B cell (primary cell): ENCODE measurements at regions not wholly inside any gene's neighbourhood (a gene's known extent, or its start where the extent isn't known, plus 50 kb on each side); places are given as distances from the start of the nearest gene placed in this dataset.

Experiments used
- ATAC-seq: fragments of 200-7000 bp; cut with Tn5 transposase; one replicate; pipeline ENCODE4 v1.10.0; 2021; ENCODE audit warnings: low read depth, mild to moderate bottlenecking, moderate number of reproducible peaks, moderate library complexity
- CTCF ChIA-PET: fragments of 350-600 bp; sonication (Branson Sonifier 250); formaldehyde crosslinking; loops from one replicate; lab custom pipeline; 2021; ENCODE audit warnings: antibody characterized with exemption, inconsistent platforms; lab: Charles Lee
- POLR2A ChIA-PET: fragments of 350-600 bp; sonication (Branson Sonifier 250); formaldehyde crosslinking; loops from one replicate; lab custom pipeline; 2021; ENCODE audit warnings: antibody characterized with exemption; lab: Charles Lee
- DNase-seq: peaks from one replicate; pipeline ENCODE4 v3.0.0; 2013
- H2AFZ ChIP-seq: 2 replicates; pipeline ENCODE4 v1.6.1; 2012; ENCODE audit warnings: mild to moderate bottlenecking, low read depth, low read length; ENCODE audit not compliant: insufficient read depth, poor library complexity, severe bottlenecking
- H3K27ac ChIP-seq, 2 donors: 1 replicate in 1 of 2; 2 replicates in 1 of 2; pipeline ENCODE4 v1.5.1; 2012 to 2013; ENCODE audit warnings: low read length in 2 of 2, mild to moderate bottlenecking in 2 of 2, moderate library complexity in 1 of 2
- H3K27me3 ChIP-seq, 4 experiments: fragments of 200-600 bp in 1 of 4; sonication (generic) in 1 of 4; replicated peaks in 1 of 4; 1 replicate in 2 of 4; 2 replicates in 2 of 4; pipeline versions ENCODE4 v1.6.1 to v1.7.0; 2013 to 2016; ENCODE audit warnings: low read length in 3 of 4, mild to moderate bottlenecking in 2 of 4, mixed read lengths in 1 of 4, moderate library complexity in 1 of 4; ENCODE audit not compliant: insufficient read depth in 4 of 4, control insufficient read depth in 3 of 4; ENCODE audit errors: control extremely low read depth in 1 of 4
- H3K36me3 ChIP-seq, 2 experiments: replicated peaks in 1 of 2; 1 replicate in 1 of 2; 2 replicates in 1 of 2; pipeline versions ENCODE4 v1.6.1 to v1.7.1; 2013; ENCODE audit warnings: low read length in 1 of 2; ENCODE audit not compliant: insufficient read depth in 2 of 2, control insufficient read depth in 1 of 2; ENCODE audit errors: control extremely low read depth in 1 of 2, extremely low read depth in 1 of 2
- H3K4me1 ChIP-seq, 2 donors: fragments of 200-600 bp in 1 of 2; sonication (generic) in 1 of 2; 1 replicate in 1 of 2; 2 replicates in 1 of 2; pipeline versions ENCODE4 v1.5.1 to v1.6.1; 2013 to 2017; ENCODE audit warnings: low read length in 2 of 2; ENCODE audit not compliant: control insufficient read depth in 2 of 2, insufficient read depth in 2 of 2
- H3K4me2 ChIP-seq: replicated peaks from 2 replicates; pipeline ENCODE3; 2012; ENCODE audit warnings: mild to moderate bottlenecking, low read depth, low read length; ENCODE audit not compliant: poor library complexity, severe bottlenecking
- H3K4me3 ChIP-seq, 5 experiments: fragments of 200-600 bp in 1 of 5; sonication (generic) in 1 of 5; 1 replicate in 3 of 5; 2 replicates in 2 of 5; pipeline versions ENCODE4 v1.5.1 to v1.7.0; 2011 to 2016; ENCODE audit warnings: low read length in 4 of 5, mild to moderate bottlenecking in 4 of 5, low read depth in 2 of 5, control low read depth in 1 of 5, moderate library complexity in 1 of 5; ENCODE audit not compliant: insufficient read depth in 1 of 5; ENCODE audit errors: control extremely low read depth in 1 of 5, extremely low read depth in 1 of 5
- H3K79me2 ChIP-seq: fragments of 200-600 bp; sonication (generic); one replicate; pipeline ENCODE4 v1.6.0; 2016; ENCODE audit warnings: low read length; ENCODE audit not compliant: control insufficient read depth, insufficient read depth
- H3K9ac ChIP-seq: fragments of 200-600 bp; sonication (generic); 2 replicates; pipeline ENCODE4 v1.6.1; 2017; ENCODE audit warnings: mild to moderate bottlenecking, low read length, moderate library complexity
- H3K9me3 ChIP-seq, 3 donors: one replicate each; pipeline versions ENCODE4 v1.6.1 to v1.7.1; 2013; ENCODE audit warnings: low read length in 2 of 3; ENCODE audit not compliant: control insufficient read depth in 2 of 3, insufficient read depth in 1 of 3; ENCODE audit errors: control extremely low read depth in 1 of 3
- H4K20me1 ChIP-seq: 2 replicates; pipeline ENCODE4 v1.6.0; 2012; ENCODE audit warnings: mild to moderate bottlenecking, low read length; ENCODE audit not compliant: insufficient read depth, control insufficient read depth, poor library complexity, severe bottlenecking
- H3K27ac Mint-ChIP-seq: one replicate; pipeline ENCODE4 v1.8.0; 2021; ENCODE audit warnings: mixed read lengths
- H3K27me3 Mint-ChIP-seq: one replicate; pipeline ENCODE4 v1.8.0; 2021; ENCODE audit warnings: mixed read lengths
- H3K4me1 Mint-ChIP-seq: one replicate; pipeline ENCODE4 v1.8.0; 2021; ENCODE audit warnings: mixed read lengths
- H3K4me3 Mint-ChIP-seq: one replicate; pipeline ENCODE4 v1.8.0; 2021; ENCODE audit warnings: mixed read lengths
- H3K9me3 Mint-ChIP-seq: one replicate; pipeline ENCODE4 v1.8.0; 2022; ENCODE audit warnings: mixed read lengths; ENCODE audit not compliant: insufficient read depth
- CTCF ChIP-seq: fragments of 200-600 bp; IDR thresholded peaks from one replicate; pipeline ENCODE4 v1.8.0; 2022; ENCODE audit warnings: antibody characterized with exemption, mild to moderate bottlenecking
- EZH2 ChIP-seq: IDR thresholded peaks from 2 replicates; pipeline ENCODE4 v1.6.1; 2012; ENCODE audit warnings: borderline replicate concordance, low read depth, mild to moderate bottlenecking, moderate library complexity, low read length; ENCODE audit not compliant: insufficient read depth, poor library complexity, severe bottlenecking
- WGBS: methylation state at CpG from one replicate; pipeline ENCODE4 v1.1.5; 2013; ENCODE audit warnings: missing lambda C conversion rate; ENCODE audit not compliant: insufficient coverage; 5-methylcytosine and 5-hydroxymethylcytosine counted together
- intact Hi-C: fragments of 100-400 bp; cut with micrococcal nuclease; formaldehyde crosslinking; loops from one replicate; pipeline ENCODE4 v1.10.0; 2022

GRCh38 chr6:141965016-141965545 is 167.6 kb upstream of the GJE1 start:
- ATAC-seq, result no peak
- H3K36me3 ChIP-seq, result no peaks in the 10 kb centered on the region
- Mint-ChIP-seq H3K4me1 (no peaks in the 10 kb centered on the region), H3K27ac (no peak overlapping the region), H3K9me3 (no peaks in the 10 kb centered on the region), H3K4me3 (no peak overlapping the region), H3K27me3 (no peaks in the 10 kb centered on the region)
- no peak overlapping the region for H3K27ac ChIP-seq
- H2AFZ ChIP-seq, result no peak overlapping the region
- no peaks in the 10 kb centered on the region for H3K4me1 ChIP-seq
- no peaks in the 10 kb centered on the region for H3K9me3 ChIP-seq
- no peak overlapping the region for H3K4me2 ChIP-seq
- no peak for TF ChIP-seq CTCF
- no peak overlapping the region for H3K9ac ChIP-seq
- ChIA-PET CTCF (no interaction called here), POLR2A (no interaction called here)
- 65% methylated on average over 2 of the region's 2 CpGs for WGBS
- no peaks in the 10 kb centered on the region for H3K79me2 ChIP-seq
- no peaks in the 10 kb centered on the region for H3K27me3 ChIP-seq
- DNase-seq, result no peak
- intact Hi-C loops, result no loop called here
- no peaks in the 10 kb centered on the region for H4K20me1 ChIP-seq
- H3K4me3 ChIP-seq, result no peak overlapping the region

GRCh38 chr6:141963543-141964295 is 169.0 kb upstream of the GJE1 start:
- Mint-ChIP-seq H3K4me1 (no peaks in the 10 kb centered on the region), H3K4me3 (no peak overlapping the region), H3K27ac (no peak overlapping the region), H3K27me3 (no peaks in the 10 kb centered on the region), H3K9me3 (no peaks in the 10 kb centered on the region)
- no peak overlapping the region for H3K9ac ChIP-seq
- no peak for TF ChIP-seq EZH2
- TF ChIP-seq CTCF, result no peak
- intact Hi-C loops, result no loop called here
- H4K20me1 ChIP-seq, result no peaks in the 10 kb centered on the region
- H3K36me3 ChIP-seq, result no peaks in the 10 kb centered on the region
- WGBS, result 100% methylated on average over 2 of the region's 3 CpGs
- no peak overlapping the region for H3K27ac ChIP-seq
- H3K9me3 ChIP-seq, result no peaks in the 10 kb centered on the region
- DNase-seq (no peak), ATAC-seq (no peak)
- CTCF ChIA-PET, result no interaction called here
- POLR2A ChIA-PET, result no interaction called here
- no peak overlapping the region for H3K4me2 ChIP-seq
- no peak overlapping the region for H3K4me3 ChIP-seq
- no peak overlapping the region for H2AFZ ChIP-seq
- no peaks in the 10 kb centered on the region for H3K27me3 ChIP-seq
- no peaks in the 10 kb centered on the region for H3K4me1 ChIP-seq
- no peaks in the 10 kb centered on the region for H3K79me2 ChIP-seq
